Aorta (tissue), 5 donors: ENCODE measurements at regions not wholly inside any gene's neighbourhood (a gene's known extent, or its start where the extent isn't known, plus 50 kb on each side); places are given as distances from the start of the nearest gene placed in this dataset.
"Not testable (repeated sequence)": the region's sequence is repeated elsewhere in the genome, so short reads cannot be mapped to it uniquely, and the experiment has no call there.

Experiments used
- ATAC-seq: fragments of 200-7000 bp; cut with Tn5 transposase; one replicate; pipeline ENCODE4 v1.9.1; 2022; ENCODE audit warnings: moderate library complexity; ENCODE audit not compliant: low FRiP score
- DNase-seq, 2 donors: peaks; one replicate each; pipeline ENCODE4 v3.0.0-alpha.2; 2020
- H3K27ac ChIP-seq, 2 donors: one replicate each; pipeline ENCODE4 v1.5.1; 2013; ENCODE audit warnings: low read length in 2 of 2, mild to moderate bottlenecking in 2 of 2, moderate library complexity in 2 of 2, control low read depth in 1 of 2, inconsistent platforms in 1 of 2, low read depth in 1 of 2
- H3K27me3 ChIP-seq, 2 donors: one replicate each; pipeline ENCODE4 v1.6.1; 2013; ENCODE audit warnings: control low read depth in 1 of 2, low read length in 1 of 2, mild to moderate bottlenecking in 1 of 2, moderate library complexity in 1 of 2; ENCODE audit not compliant: insufficient read depth in 2 of 2, control insufficient read depth in 1 of 2
- H3K36me3 ChIP-seq, 2 donors: one replicate each; pipeline ENCODE4 v1.6.1; 2013; ENCODE audit warnings: control low read depth in 1 of 2, low read length in 1 of 2, mild to moderate bottlenecking in 1 of 2; ENCODE audit not compliant: insufficient read depth in 2 of 2, control insufficient read depth in 1 of 2
- H3K4me1 ChIP-seq, 2 donors: one replicate each; pipeline ENCODE4 v1.6.1; 2013; ENCODE audit warnings: low read length in 2 of 2, control low read depth in 1 of 2, mild to moderate bottlenecking in 1 of 2, moderate library complexity in 1 of 2; ENCODE audit not compliant: insufficient read depth in 2 of 2, control insufficient read depth in 1 of 2
- H3K4me3 ChIP-seq, 2 donors: one replicate each; pipeline ENCODE4 v1.5.1; 2013; ENCODE audit warnings: low read length in 2 of 2, control low read depth in 1 of 2, mild to moderate bottlenecking in 1 of 2
- H3K9me3 ChIP-seq: one replicate; pipeline ENCODE4 v1.6.1; 2013; ENCODE audit warnings: mild to moderate bottlenecking, low read length; ENCODE audit not compliant: control insufficient read depth
- WGBS, 2 donors: extraction: QIAGEN DNeasy Blood & Tissue Kit; methylation state at CpG; one replicate each; pipeline ENCODE4 v1.1.7; 2013; 5-methylcytosine and 5-hydroxymethylcytosine counted together
- intact Hi-C, 2 donors: fragments of 100-400 bp; cut with DNase I; formaldehyde crosslinking; loops; one replicate each; pipeline versions ENCODE4 v1.14.2 to v1.15.0; 2022
- donor health status: healthy with polysubstance abuse.
- donor health status: Bipolar disorder and iron deficiency.
- donor health status: DM: no; HTN: no; CAD: no.
- donor health status: DM: no; HTN: no; CAD: no.
- donor health status: DM: yes; HTN: yes; CAD: no.

- ATAC-seq, DNase-seq, H3K36me3 ChIP-seq, intact Hi-C loops, H3K27ac ChIP-seq, H3K9me3 ChIP-seq, H3K4me3 ChIP-seq, H3K27me3 ChIP-seq, H3K4me1 ChIP-seq: not testable (repeated sequence)
- WGBS, 2 donors: 67 to 69% methylated on average over 10 to 11 of the region's 11 CpGs
Observed at GRCh38 chr5:119769695-119770693, 140.6 kb downstream of the FAM170A start.

- DNase-seq: peak in 1 of 2 donors; percentile 40
- 83 to 84% methylated on average over 14 to 15 of the region's 15 CpGs for WGBS, 2 donors
- intact Hi-C loops: not testable (repeated sequence)
Observed at GRCh38 chr5:119780145-119780544, 150.8 kb downstream of the FAM170A start.

GRCh38 chr5:119785057-119785456 is 155.7 kb downstream of the FAM170A start:
- H3K4me1 ChIP-seq: no peaks in the 10 kb centered on the region
- H3K36me3 ChIP-seq: no peaks in the 10 kb centered on the region
- H3K4me3 ChIP-seq: no peak overlapping the region
- H3K27me3 ChIP-seq: no peaks in the 10 kb centered on the region
- ATAC-seq (no peak), DNase-seq (no peak)
- intact Hi-C loops: no loop called here
- H3K9me3 ChIP-seq: no peaks in the 10 kb centered on the region
- H3K27ac ChIP-seq: peak overlapping the region in 1 of 2 donors; percentile 43

More at GRCh38 chr5:119780145-119780544, 150.8 kb downstream of the FAM170A start:
- H3K27me3 ChIP-seq, ATAC-seq, H3K9me3 ChIP-seq, H3K4me3 ChIP-seq, H3K27ac ChIP-seq, H3K36me3 ChIP-seq, H3K4me1 ChIP-seq: not testable (repeated sequence)

GRCh38 chr5:119789406-119790117 is 160.2 kb downstream of the FAM170A start:
- Histone ChIP-seq H3K9me3 (no peaks in the 10 kb centered on the region), H3K27me3 (no peaks in the 10 kb centered on the region), H3K27ac (no peak overlapping the region), H3K4me1 (no peaks in the 10 kb centered on the region), H3K4me3 (no peak overlapping the region), H3K36me3 (no peaks in the 10 kb centered on the region)
- intact Hi-C loops: no loop called here
- no peak for ATAC-seq
- WGBS, 2 donors: 51 to 60% methylated on average over 2 of the region's 2 CpGs
- DNase-seq: no peak

DNA sequence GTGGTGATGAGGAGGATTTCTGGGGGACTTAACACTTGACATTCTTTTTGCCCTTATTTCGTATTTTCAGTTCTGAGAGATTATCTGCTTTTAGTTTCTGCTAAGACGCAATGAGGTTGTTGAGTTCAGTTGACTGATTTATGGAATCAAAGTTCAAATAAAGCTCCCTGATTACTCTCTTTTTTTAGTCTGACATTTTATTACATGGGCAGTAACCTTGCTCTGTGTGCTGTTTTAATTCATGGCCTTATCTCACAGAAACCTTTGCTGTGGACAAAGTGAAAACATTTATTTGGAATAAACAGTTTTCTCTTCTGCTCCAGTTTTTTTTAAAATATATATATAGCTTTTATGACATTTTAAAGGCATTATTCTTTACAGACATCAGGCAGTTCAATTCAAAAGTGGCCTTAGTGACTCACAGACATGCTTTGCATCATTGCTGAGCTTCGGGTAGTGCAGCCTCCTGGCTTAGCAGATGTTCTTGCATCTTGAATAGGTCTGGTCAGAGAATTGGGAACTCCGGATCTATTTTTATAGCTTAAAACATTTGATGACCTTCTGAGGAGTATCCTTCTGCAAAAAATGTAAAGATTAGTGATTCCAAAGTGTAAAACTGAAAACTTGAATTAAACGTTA is 162.9 kb downstream of the FAM170A start:
- intact Hi-C loops: no loop called here
- no peaks in the 10 kb centered on the region for H3K9me3 ChIP-seq
- no peaks in the 10 kb centered on the region for H3K4me1 ChIP-seq
- H3K4me3 ChIP-seq: no peak overlapping the region
- no peaks in the 10 kb centered on the region for H3K36me3 ChIP-seq
- H3K27ac ChIP-seq: no peak overlapping the region
- DNase-seq: no peak
- 58 to 64% methylated on average over 5 of the region's 5 CpGs for WGBS, 2 donors
- H3K27me3 ChIP-seq: no peaks in the 10 kb centered on the region
- ATAC-seq: no peak

DNA sequence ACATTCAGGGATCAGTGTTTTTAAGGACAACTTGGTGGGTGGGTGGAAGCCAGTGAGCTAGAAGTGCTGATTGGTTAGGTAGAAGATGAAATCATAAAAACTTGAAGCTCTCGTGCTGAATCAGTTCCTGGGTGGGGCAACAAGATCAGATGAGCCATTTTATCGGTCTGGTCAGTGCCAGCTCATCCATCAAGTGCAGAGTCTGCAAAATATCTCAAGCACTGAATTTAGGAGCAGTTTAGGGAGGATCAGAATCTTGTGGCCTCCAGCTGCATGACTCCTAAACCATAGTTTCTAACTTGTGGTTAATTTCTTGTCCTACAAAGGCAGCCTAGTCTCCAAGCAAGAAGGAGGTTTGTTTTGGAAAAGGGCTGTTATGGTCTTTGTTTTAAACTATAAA is 166.4 kb downstream of the FAM170A start:
- Histone ChIP-seq H3K27ac (no peak overlapping the region), H3K4me3 (no peak overlapping the region), H3K36me3 (no peaks in the 10 kb centered on the region), H3K4me1 (no peaks in the 10 kb centered on the region), H3K9me3 (no peaks in the 10 kb centered on the region), H3K27me3 (no peaks in the 10 kb centered on the region)
- 69 to 72% methylated on average over 2 of the region's 2 CpGs for WGBS, 2 donors
- ATAC-seq: no peak
- intact Hi-C loops: no loop called here
- DNase-seq: no peak

- H3K4me1 ChIP-seq: no peaks in the 10 kb centered on the region
- no peak overlapping the region for H3K27ac ChIP-seq
- H3K9me3 ChIP-seq: no peaks in the 10 kb centered on the region
- 92 to 95% methylated on average over 2 of the region's 2 CpGs for WGBS, 2 donors
- ATAC-seq (no peak), DNase-seq (no peak)
- H3K27me3 ChIP-seq: no peaks in the 10 kb centered on the region
- H3K36me3 ChIP-seq: no peaks in the 10 kb centered on the region
- H3K4me3 ChIP-seq: no peak overlapping the region
- intact Hi-C loops: no loop called here
Observed at GRCh38 chr5:119801570-119801969, 172.2 kb downstream of the FAM170A start.

GRCh38 chr5:119808024-119808423 is 178.7 kb downstream of the FAM170A start:
- intact Hi-C loops: no loop called here
- ATAC-seq: no peak
- 94% methylated on average over 2 of the region's 2 CpGs for WGBS, 2 donors

More at GRCh38 chr5:119808024-119808423, 178.7 kb downstream of the FAM170A start:
- H3K27me3 ChIP-seq: no peaks in the 10 kb centered on the region
- DNase-seq: no peak
- peaks cover 0 to 2% of the 10 kb centered on the region in 2 donors for H3K4me1 ChIP-seq
- no peak overlapping the region for H3K27ac ChIP-seq
- H3K9me3 ChIP-seq: no peaks in the 10 kb centered on the region
- no peaks in the 10 kb centered on the region for H3K36me3 ChIP-seq
- no peak overlapping the region for H3K4me3 ChIP-seq
